PC-3 (cell line): ENCODE measurements at regions not wholly inside any gene's neighbourhood (a gene's known extent, or its start where the extent isn't known, plus 50 kb on each side); places are given as distances from the start of the nearest gene placed in this dataset.

Experiments
- ATAC-seq: fragments of 200-7000 bp; cut with Tn5 transposase; 2 replicates; pipeline ENCODE4 v1.9.1; 2020; ENCODE audit warnings: mild to moderate bottlenecking, moderate library complexity
- BruUV-seq: library from RNA; stranded (reverse); fragments of 400-500 nt; replicated peaks from 2 replicates; lab custom pipeline; 2021; lab: Mats Ljungman, UMichigan
- CTCF ChIA-PET: fragments of 300-600 bp; sonication (Branson Sonifier 250); formaldehyde crosslinking; loops from one replicate; lab custom pipeline; 2022; ENCODE audit warnings: antibody characterized with exemption; lab: Charles Lee
- POLR2A ChIA-PET: fragments of 300-600 bp; sonication (Branson Sonifier 250); formaldehyde crosslinking; loops from one replicate; lab custom pipeline; 2022; ENCODE audit warnings: antibody characterized with exemption; ENCODE audit not compliant: unreplicated experiment; lab: Charles Lee
- DNase-seq: peaks from one replicate; pipeline ENCODE4 v3.0.0-alpha.2; 2015
- H2AFZ ChIP-seq: fragments of 300-600 bp; sonication (generic); 2 replicates; pipeline ENCODE4 v1.6.0; 2016; ENCODE audit warnings: antibody characterized with exemption, low read length
- H3F3A ChIP-seq: fragments of 300-600 bp; sonication (generic); one replicate; pipeline ENCODE4 v1.6.0; 2017; ENCODE audit warnings: antibody characterized with exemption, low read length, control low read depth, mild to moderate bottlenecking; ENCODE audit not compliant: unreplicated experiment
- H3K27ac ChIP-seq: fragments of 300-600 bp; sonication (generic); 2 replicates; pipeline ENCODE4 v1.5.1; 2016; ENCODE audit warnings: mild to moderate bottlenecking, low read length
- H3K27me3 ChIP-seq: fragments of 300-600 bp; sonication (generic); 2 replicates; pipeline ENCODE4 v1.6.1; 2016; ENCODE audit warnings: low read length, mixed read lengths
- H3K36me3 ChIP-seq: fragments of 300-600 bp; sonication (generic); 2 replicates; pipeline ENCODE4 v1.6.1; 2016; ENCODE audit warnings: low read depth, mixed run types, low read length, mixed read lengths
- H3K4me1 ChIP-seq: fragments of 300-600 bp; sonication (generic); 2 replicates; pipeline ENCODE4 v1.5.1; 2016; ENCODE audit warnings: low read length; ENCODE audit not compliant: insufficient read depth
- H3K4me2 ChIP-seq: fragments of 300-600 bp; sonication (generic); 2 replicates; pipeline ENCODE4 v1.6.0; 2016; ENCODE audit warnings: low read length
- H3K4me3 ChIP-seq: fragments of 300-600 bp; sonication (generic); 2 replicates; pipeline ENCODE4 v1.5.1; 2016; ENCODE audit warnings: mild to moderate bottlenecking, low read length, mixed read lengths
- H3K79me2 ChIP-seq: fragments of 300-600 bp; sonication (generic); 2 replicates; pipeline ENCODE4 v1.6.1; 2017; ENCODE audit warnings: low read length, mixed read lengths
- H3K9ac ChIP-seq: fragments of 300-600 bp; sonication (generic); 2 replicates; pipeline ENCODE4 v1.6.0; 2016; ENCODE audit warnings: mild to moderate bottlenecking, low read length
- H3K9me2 ChIP-seq: fragments of 300-600 bp; sonication (generic); replicated peaks from 2 replicates; pipeline ENCODE4 v1.6.1; 2016; ENCODE audit warnings: mixed run types, low read length, mixed read lengths
- H3K9me3 ChIP-seq: fragments of 300-600 bp; sonication (generic); 2 replicates; pipeline ENCODE4 v1.6.1; 2016; ENCODE audit warnings: low read length, mixed read lengths
- H4K20me1 ChIP-seq: fragments of 300-600 bp; sonication (generic); 2 replicates; pipeline ENCODE4 v1.6.1; 2016; ENCODE audit warnings: low read length, mixed read lengths
- EZH2 ChIP-seq: fragments of 300-600 bp; sonication (generic); IDR thresholded peaks from one replicate; pipeline ENCODE4 v1.6.1; 2017; ENCODE audit warnings: antibody characterized with exemption, mild to moderate bottlenecking, low read length; ENCODE audit not compliant: unreplicated experiment
- EZH2phosphoT487 ChIP-seq: fragments of 300-600 bp; sonication (generic); IDR thresholded peaks from 2 replicates; pipeline ENCODE4 v1.6.1; 2018; ENCODE audit warnings: mild to moderate bottlenecking, antibody characterized with exemption, low read length, borderline replicate concordance
- intact Hi-C: fragments of 100-400 bp; cut with micrococcal nuclease; formaldehyde crosslinking; loops from 2 replicates; pipeline ENCODE4 v1.9.0; 2023
- TF ChIP-seq, protein P1 (sequence below): fragments of 300-600 bp; sonication (generic); conservative IDR thresholded peaks from 2 replicates; pipeline ENCODE4 v1.5.1; 2017; ENCODE audit warnings: antibody characterized with exemption, low read depth, mild to moderate bottlenecking, low read length

- H4K20me1 ChIP-seq = no peaks in the 10 kb centered on the region
- ATAC-seq (no peak), DNase-seq (no peak)
- H3K27ac ChIP-seq = no peak overlapping the region
- H3K4me1 ChIP-seq = no peaks in the 10 kb centered on the region
- ChIA-PET POLR2A (no interaction called here), CTCF (no interaction called here)
- intact Hi-C loops = no loop called here
- no peaks in the 10 kb centered on the region for H3F3A ChIP-seq
- no peaks in the 10 kb centered on the region for H3K27me3 ChIP-seq
- H3K4me3 ChIP-seq = no peak overlapping the region
- no TSS peak for BruUV-seq
- H3K9me3 ChIP-seq = no peaks in the 10 kb centered on the region
- H3K9ac ChIP-seq = no peak overlapping the region
- H3K9me2 ChIP-seq = no peaks in the 10 kb centered on the region
- no peaks in the 10 kb centered on the region for H3K79me2 ChIP-seq
- TF ChIP-seq EZH2phosphoT487 = no peak
- TF ChIP-seq, protein P1, sequence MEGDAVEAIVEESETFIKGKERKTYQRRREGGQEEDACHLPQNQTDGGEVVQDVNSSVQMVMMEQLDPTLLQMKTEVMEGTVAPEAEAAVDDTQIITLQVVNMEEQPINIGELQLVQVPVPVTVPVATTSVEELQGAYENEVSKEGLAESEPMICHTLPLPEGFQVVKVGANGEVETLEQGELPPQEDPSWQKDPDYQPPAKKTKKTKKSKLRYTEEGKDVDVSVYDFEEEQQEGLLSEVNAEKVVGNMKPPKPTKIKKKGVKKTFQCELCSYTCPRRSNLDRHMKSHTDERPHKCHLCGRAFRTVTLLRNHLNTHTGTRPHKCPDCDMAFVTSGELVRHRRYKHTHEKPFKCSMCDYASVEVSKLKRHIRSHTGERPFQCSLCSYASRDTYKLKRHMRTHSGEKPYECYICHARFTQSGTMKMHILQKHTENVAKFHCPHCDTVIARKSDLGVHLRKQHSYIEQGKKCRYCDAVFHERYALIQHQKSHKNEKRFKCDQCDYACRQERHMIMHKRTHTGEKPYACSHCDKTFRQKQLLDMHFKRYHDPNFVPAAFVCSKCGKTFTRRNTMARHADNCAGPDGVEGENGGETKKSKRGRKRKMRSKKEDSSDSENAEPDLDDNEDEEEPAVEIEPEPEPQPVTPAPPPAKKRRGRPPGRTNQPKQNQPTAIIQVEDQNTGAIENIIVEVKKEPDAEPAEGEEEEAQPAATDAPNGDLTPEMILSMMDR = no peak
- TF ChIP-seq EZH2 = no peak
- H2AFZ ChIP-seq = no peak overlapping the region
- no peak overlapping the region for H3K4me2 ChIP-seq
- no peaks in the 10 kb centered on the region for H3K36me3 ChIP-seq
Measured at GRCh38 chr7:37545619-37546534, 97.2 kb upstream of the ELMO1 start.

- Histone ChIP-seq H3K4me2 (no peak overlapping the region), H2AFZ (no peak overlapping the region), H3K9me2 (no peaks in the 10 kb centered on the region), H3K27ac (no peak overlapping the region), H3K9me3 (no peaks in the 10 kb centered on the region), H3K36me3 (no peaks in the 10 kb centered on the region), H3K9ac (no peak overlapping the region), H4K20me1 (no peaks in the 10 kb centered on the region), H3K79me2 (no peaks in the 10 kb centered on the region), H3K4me1 (no peaks in the 10 kb centered on the region), H3K4me3 (no peak overlapping the region), H3K27me3 (no peaks in the 10 kb centered on the region), H3F3A (no peaks in the 10 kb centered on the region)
- ChIA-PET POLR2A (no interaction called here), CTCF (no interaction called here)
- no peak for TF ChIP-seq EZH2
- TF ChIP-seq EZH2phosphoT487 = no peak
- TF ChIP-seq, protein P1 = no peak
- ATAC-seq = no peak
- no TSS peak for BruUV-seq
- no peak for DNase-seq
- intact Hi-C loops = no loop called here
Measured at GRCh38 chr7:37546677-37547076, 98.0 kb upstream of the ELMO1 start.
